PFSK-1 (cell line): ENCODE measurements at regions not wholly inside any gene's neighbourhood (a gene's known extent, or its start where the extent isn't known, plus 50 kb on each side); places are given as distances from the start of the nearest gene placed in this dataset.

Experiments
- FOXP2 ChIP-seq: optimal IDR thresholded peaks from 2 replicates; pipeline ENCODE3; 2011; ENCODE audit warnings: borderline replicate concordance, control low read depth, inconsistent platforms; ENCODE audit not compliant: insufficient read depth; ENCODE audit errors: extremely low read length, extremely low read depth
- POLR2AphosphoS5 ChIP-seq: IDR thresholded peaks from 2 replicates; pipeline ENCODE4 v1.6.1; 2012; ENCODE audit warnings: low read depth, mild to moderate bottlenecking, control low read depth, low read length, moderate library complexity
- REST ChIP-seq, 2 experiments: IDR thresholded peaks; 2 replicates each; pipeline versions ENCODE4 v1.6.1 to v1.8.0; 2011 to 2012; ENCODE audit warnings: low read depth in 2 of 2, low read length in 2 of 2, control low read depth in 1 of 2, inconsistent platforms in 1 of 2, mild to moderate bottlenecking in 1 of 2, moderate library complexity in 1 of 2; ENCODE audit not compliant: insufficient read depth in 1 of 2
- SIN3A ChIP-seq: IDR thresholded peaks from 2 replicates; pipeline ENCODE4 v1.6.1; 2012; ENCODE audit warnings: mild to moderate bottlenecking, low read length, moderate library complexity, borderline replicate concordance; ENCODE audit not compliant: insufficient read depth
- TAF1 ChIP-seq: IDR thresholded peaks from 2 replicates; pipeline ENCODE4 v1.6.1; 2012; ENCODE audit warnings: low read length, control low read depth, borderline replicate concordance; ENCODE audit not compliant: insufficient read depth

- TF ChIP-seq SIN3A (no peak), REST (IDR thresholded peaks at IDR 0.05; ENCODE audit: insufficient read depth in 1 of 2, low read depth in 2 of 2, low read length in 2 of 2) (no peak), FOXP2 (no peak), POLR2AphosphoS5 (no peak), TAF1 (no peak)
Measured at GRCh38 chr10:29237786-29238185, 51.1 kb upstream of the LYZL1 start.

DNA sequence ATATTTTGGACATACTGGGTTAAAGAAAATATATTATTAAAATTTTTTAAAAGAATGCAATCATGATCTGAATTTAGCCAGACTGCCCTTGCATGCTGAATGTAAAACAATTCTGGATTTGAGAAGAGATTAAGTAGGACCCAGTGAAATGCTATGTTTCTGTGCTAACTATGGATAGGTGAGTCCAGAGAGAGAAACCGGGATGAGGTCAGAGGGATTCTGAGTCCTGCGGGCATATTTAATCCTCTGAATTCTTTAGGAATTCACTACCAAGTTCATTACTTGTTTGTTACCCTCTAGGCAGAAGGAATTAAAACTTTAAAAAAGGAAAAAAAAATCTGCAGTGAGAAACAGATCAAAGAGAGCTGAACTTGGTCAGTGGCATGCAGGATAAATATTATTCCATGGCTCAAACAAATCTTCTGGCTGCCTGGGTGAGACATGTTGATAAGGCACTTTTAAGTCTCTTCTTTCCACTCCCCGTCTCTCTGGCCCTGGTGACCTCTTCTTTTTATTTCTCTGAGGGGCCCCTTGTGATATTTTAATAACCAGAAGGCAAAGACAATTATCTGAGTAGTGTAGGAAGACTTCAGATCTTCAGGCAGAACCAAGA lies 50.2 kb upstream of the LYZL1 start:
- TF ChIP-seq FOXP2: no peak
